ENCODE measurements at regions not wholly inside any gene's neighbourhood (a gene's known extent, or its start where the extent isn't known, plus 50 kb on each side); places are given as distances from the start of the nearest gene placed in this dataset.

- Histone ChIP-seq H3K27ac (no peak overlapping the region), H3K4me1 (no peaks in the 10 kb centered on the region), H3K36me3 (ENCODE audit: insufficient read depth in 1 of 2, low read depth in 1 of 2) (no peaks in the 10 kb centered on the region), H3K4me3 (no peak overlapping the region), H3K9me3 (no peaks in the 10 kb centered on the region), H3K27me3 (ENCODE audit: insufficient read depth in 3 of 3, low read length in 2 of 3) (no peaks in the 10 kb centered on the region)
- intact Hi-C loops (cut with DNase I): no loop called here
- DNase-seq (no peak), ATAC-seq (no peak)
- WGBS, 3 donors: 70 to 86% (median 86%) methylated on average over 1 of the region's 1 CpG
- TF ChIP-seq, protein P1, sequence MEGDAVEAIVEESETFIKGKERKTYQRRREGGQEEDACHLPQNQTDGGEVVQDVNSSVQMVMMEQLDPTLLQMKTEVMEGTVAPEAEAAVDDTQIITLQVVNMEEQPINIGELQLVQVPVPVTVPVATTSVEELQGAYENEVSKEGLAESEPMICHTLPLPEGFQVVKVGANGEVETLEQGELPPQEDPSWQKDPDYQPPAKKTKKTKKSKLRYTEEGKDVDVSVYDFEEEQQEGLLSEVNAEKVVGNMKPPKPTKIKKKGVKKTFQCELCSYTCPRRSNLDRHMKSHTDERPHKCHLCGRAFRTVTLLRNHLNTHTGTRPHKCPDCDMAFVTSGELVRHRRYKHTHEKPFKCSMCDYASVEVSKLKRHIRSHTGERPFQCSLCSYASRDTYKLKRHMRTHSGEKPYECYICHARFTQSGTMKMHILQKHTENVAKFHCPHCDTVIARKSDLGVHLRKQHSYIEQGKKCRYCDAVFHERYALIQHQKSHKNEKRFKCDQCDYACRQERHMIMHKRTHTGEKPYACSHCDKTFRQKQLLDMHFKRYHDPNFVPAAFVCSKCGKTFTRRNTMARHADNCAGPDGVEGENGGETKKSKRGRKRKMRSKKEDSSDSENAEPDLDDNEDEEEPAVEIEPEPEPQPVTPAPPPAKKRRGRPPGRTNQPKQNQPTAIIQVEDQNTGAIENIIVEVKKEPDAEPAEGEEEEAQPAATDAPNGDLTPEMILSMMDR (IDR thresholded peaks at IDR 0.05): no peak
Measured at GRCh38 chr6:128694303-128695009, 174.1 kb upstream of the PTPRK start.

GRCh38 chr6:128690063-128690462 lies 169.7 kb upstream of the PTPRK start:
- no peak overlapping the region for H3K4me3 ChIP-seq
- WGBS, 3 donors: 82 to 90% (median 84%) methylated on average over 3 of the region's 3 CpGs
- H3K27ac ChIP-seq: no peak overlapping the region

GRCh38 chr6:128686084-128686483 lies 165.7 kb upstream of the PTPRK start:
- intact Hi-C loops (cut with DNase I): no loop called here
- ATAC-seq (no peak), DNase-seq (no peak)
- Histone ChIP-seq H3K27ac (no peak overlapping the region), H3K27me3 (ENCODE audit: insufficient read depth in 3 of 3, low read length in 2 of 3) (no peaks in the 10 kb centered on the region), H3K36me3 (ENCODE audit: insufficient read depth in 1 of 2, low read depth in 1 of 2) (no peaks in the 10 kb centered on the region), H3K9me3 (peaks cover 3% of the 10 kb centered on the region), H3K4me3 (no peak overlapping the region), H3K4me1 (no peaks in the 10 kb centered on the region)
- TF ChIP-seq, protein P1 (IDR thresholded peaks at IDR 0.05): no peak

More at GRCh38 chr6:128690063-128690462, 169.7 kb upstream of the PTPRK start:
- intact Hi-C loops (cut with DNase I): no loop called here
- TF ChIP-seq, protein P1 (IDR thresholded peaks at IDR 0.05): no peak
- DNase-seq (no peak), ATAC-seq (no peak)
- Histone ChIP-seq H3K27me3 (ENCODE audit: insufficient read depth in 3 of 3, low read length in 2 of 3) (no peaks in the 10 kb centered on the region), H3K9me3 (peaks cover 3% of the 10 kb centered on the region), H3K36me3 (ENCODE audit: insufficient read depth in 1 of 2, low read depth in 1 of 2) (no peaks in the 10 kb centered on the region), H3K4me1 (no peaks in the 10 kb centered on the region)

- Histone ChIP-seq H3K36me3 (ENCODE audit: insufficient read depth in 1 of 2, low read depth in 1 of 2) (no peaks in the 10 kb centered on the region), H3K4me3 (no peak overlapping the region), H3K4me1 (no peaks in the 10 kb centered on the region), H3K9me3 (no peaks in the 10 kb centered on the region), H3K27me3 (ENCODE audit: insufficient read depth in 3 of 3, low read length in 2 of 3) (no peaks in the 10 kb centered on the region), H3K27ac (no peak overlapping the region)
- intact Hi-C loops (cut with DNase I): no loop called here
- TF ChIP-seq, protein P1 (IDR thresholded peaks at IDR 0.05): no peak
- no peak for DNase-seq
- ATAC-seq: no peak
Measured at GRCh38 chr6:128676456-128676855, 156.1 kb upstream of the PTPRK start.

GRCh38 chr6:128672023-128672422 lies 151.6 kb upstream of the PTPRK start:
- ATAC-seq (no peak), DNase-seq (no peak)
- H3K4me1 ChIP-seq: no peaks in the 10 kb centered on the region
- no peak overlapping the region for H3K4me3 ChIP-seq
- WGBS, 3 donors: 73 to 87% (median 77%) methylated on average over 3 of the region's 3 CpGs
- H3K27ac ChIP-seq: no peak overlapping the region
- H3K9me3 ChIP-seq: no peaks in the 10 kb centered on the region
- intact Hi-C loops (cut with DNase I): no loop called here
- TF ChIP-seq, protein P1 (IDR thresholded peaks at IDR 0.05): no peak
- H3K27me3 ChIP-seq (ENCODE audit: insufficient read depth in 3 of 3, low read length in 2 of 3): no peaks in the 10 kb centered on the region
- H3K36me3 ChIP-seq (ENCODE audit: insufficient read depth in 1 of 2, low read depth in 1 of 2): no peaks in the 10 kb centered on the region
